ENCODE measurements at regions not wholly inside any gene's neighbourhood (a gene's known extent, or its start where the extent isn't known, plus 50 kb on each side); places are given as distances from the start of the nearest gene placed in this dataset.

GRCh38 chr3:126277629-126278378 is 79.4 kb downstream of the KLF15 start:
- TF ChIP-seq CTCF (IDR thresholded peaks at IDR 0.05) (no peak), POLR2A (IDR thresholded peaks at IDR 0.05) (no peak)
